PC-9 (cell line): ENCODE measurements at regions not wholly inside any gene's neighbourhood (a gene's known extent, or its start where the extent isn't known, plus 50 kb on each side); places are given as distances from the start of the nearest gene placed in this dataset.

Source experiments
- BruUV-seq: library from RNA; stranded (reverse); fragments of 400-500 nt; replicated peaks from 2 replicates; lab custom pipeline; 2021; lab: Mats Ljungman, UMichigan
- CTCF ChIA-PET: fragments of 300-600 bp; sonication (Branson Sonifier 250); formaldehyde crosslinking; loops from one replicate; lab custom pipeline; 2022; ENCODE audit warnings: antibody characterized with exemption; lab: Charles Lee
- POLR2A ChIA-PET: fragments of 300-600 bp; sonication (Branson Sonifier 250); formaldehyde crosslinking; loops from one replicate; lab custom pipeline; 2022; ENCODE audit warnings: antibody characterized with exemption; ENCODE audit not compliant: unreplicated experiment; lab: Charles Lee
- DNase-seq, 2 experiments: peaks; one replicate each; pipeline versions ENCODE4 v3.0.0 to v3.0.0-alpha.2; 2015 to 2022; ENCODE audit warnings: mixed read lengths in 1 of 2
- H2AFZ ChIP-seq: fragments of 200-600 bp; sonication (generic); 2 replicates; pipeline ENCODE4 v1.8.1; 2017; ENCODE audit warnings: antibody characterized with exemption
- H3F3A ChIP-seq: fragments of 200-600 bp; sonication (generic); 2 replicates; pipeline ENCODE4 v1.8.1; 2017; ENCODE audit warnings: antibody characterized with exemption, mild to moderate bottlenecking, low read depth; ENCODE audit not compliant: insufficient read depth
- H3K27ac ChIP-seq: fragments of 200-600 bp; sonication (generic); 2 replicates; pipeline ENCODE4 v1.6.1; 2016; ENCODE audit warnings: mixed run types
- H3K27me3 ChIP-seq: fragments of 200-600 bp; sonication (generic); 2 replicates; pipeline ENCODE4 v1.6.1; 2016; ENCODE audit warnings: low read depth, mixed run types; ENCODE audit not compliant: insufficient read depth
- H3K36me3 ChIP-seq: fragments of 200-600 bp; sonication (generic); 2 replicates; pipeline ENCODE4 v1.6.1; 2016; ENCODE audit warnings: low read depth, mixed run types
- H3K4me1 ChIP-seq: fragments of 200-600 bp; sonication (generic); replicated peaks from 2 replicates; pipeline ENCODE4 v1.6.1; 2016; ENCODE audit warnings: mixed run types; ENCODE audit not compliant: insufficient read depth
- H3K4me2 ChIP-seq: fragments of 200-600 bp; sonication (generic); 2 replicates; pipeline ENCODE4 v1.6.1; 2017; ENCODE audit warnings: mixed run types
- H3K4me3 ChIP-seq: fragments of 200-600 bp; sonication (generic); 2 replicates; pipeline ENCODE4 v1.6.1; 2016; ENCODE audit warnings: mixed run types
- H3K79me2 ChIP-seq: fragments of 200-600 bp; sonication (generic); 2 replicates; pipeline ENCODE4 v1.6.1; 2017; ENCODE audit warnings: low read depth, mixed run types
- H3K9me2 ChIP-seq: fragments of 200-600 bp; sonication (generic); 2 replicates; pipeline ENCODE4 v1.8.1; 2017; ENCODE audit warnings: mild to moderate bottlenecking; ENCODE audit not compliant: insufficient read depth
- H3K9me3 ChIP-seq: fragments of 200-600 bp; sonication (generic); 2 replicates; pipeline ENCODE4 v1.8.1; 2016; ENCODE audit warnings: low read depth; ENCODE audit not compliant: insufficient read depth
- H4K20me1 ChIP-seq: fragments of 200-600 bp; sonication (generic); 2 replicates; pipeline ENCODE4 v1.8.1; 2017; ENCODE audit not compliant: insufficient read depth
- CTCF ChIP-seq: fragments of 200-600 bp; sonication (generic); conservative IDR thresholded peaks from 2 replicates; pipeline ENCODE4 v1.6.1; 2017; ENCODE audit warnings: mixed run types, antibody characterized with exemption, mild to moderate bottlenecking, moderate library complexity
- EZH2 ChIP-seq: fragments of 200-600 bp; sonication (generic); IDR thresholded peaks from 2 replicates; pipeline ENCODE4 v1.8.0; 2017; ENCODE audit warnings: antibody characterized with exemption, low read depth
- intact Hi-C: fragments of 100-400 bp; cut with micrococcal nuclease; formaldehyde crosslinking; loops from one replicate; pipeline ENCODE4 v1.10.0; 2022; ENCODE audit not compliant: unreplicated experiment

GRCh38 chrX:79568309-79568708 is 201.2 kb upstream of the ITM2A start:
- H3K4me3 ChIP-seq, result no peak overlapping the region
- H3K4me2 ChIP-seq, result no peak overlapping the region
- H3F3A ChIP-seq, result no peaks in the 10 kb centered on the region
- BruUV-seq, result no TSS peak
- H3K4me1 ChIP-seq, result no peaks in the 10 kb centered on the region
- no peak for TF ChIP-seq EZH2
- TF ChIP-seq CTCF, result no peak
- ChIA-PET POLR2A (no interaction called here), CTCF (no interaction called here)
- H2AFZ ChIP-seq, result no peak overlapping the region
- intact Hi-C loops, result no loop called here
- no peak for DNase-seq
- no peaks in the 10 kb centered on the region for H3K27me3 ChIP-seq
- no peaks in the 10 kb centered on the region for H3K9me3 ChIP-seq
- H3K27ac ChIP-seq, result no peak overlapping the region
- no peaks in the 10 kb centered on the region for H3K36me3 ChIP-seq
- H3K79me2 ChIP-seq, result no peaks in the 10 kb centered on the region
- no peaks in the 10 kb centered on the region for H3K9me2 ChIP-seq
- H4K20me1 ChIP-seq, result no peaks in the 10 kb centered on the region

- Histone ChIP-seq H3K79me2 (no peaks in the 10 kb centered on the region), H3K4me1 (no peaks in the 10 kb centered on the region), H3K9me3 (no peaks in the 10 kb centered on the region), H3K36me3 (no peaks in the 10 kb centered on the region), H3K27ac (no peak overlapping the region), H4K20me1 (no peaks in the 10 kb centered on the region), H3K27me3 (no peaks in the 10 kb centered on the region), H3K9me2 (no peaks in the 10 kb centered on the region), H3K4me2 (no peak overlapping the region), H3K4me3 (no peak overlapping the region), H3F3A (no peaks in the 10 kb centered on the region), H2AFZ (no peak overlapping the region)
- intact Hi-C loops, result no loop called here
- ChIA-PET POLR2A (no interaction called here), CTCF (no interaction called here)
- BruUV-seq, result no TSS peak
- no peak for TF ChIP-seq EZH2
- TF ChIP-seq CTCF, result no peak
- no peak for DNase-seq
Observed at GRCh38 chrX:79564362-79564761, 197.2 kb upstream of the ITM2A start.

GRCh38 chrX:79559290-79559689 is 192.2 kb upstream of the ITM2A start:
- no peaks in the 10 kb centered on the region for H3K9me2 ChIP-seq
- TF ChIP-seq CTCF (no peak), EZH2 (no peak)
- DNase-seq, result no peak
- no peaks in the 10 kb centered on the region for H3F3A ChIP-seq
- ChIA-PET CTCF (no interaction called here), POLR2A (no interaction called here)
- no peaks in the 10 kb centered on the region for H3K79me2 ChIP-seq
- intact Hi-C loops, result no loop called here
- H3K27me3 ChIP-seq, result no peaks in the 10 kb centered on the region
- no peak overlapping the region for H3K4me3 ChIP-seq
- no peak overlapping the region for H3K27ac ChIP-seq
- no peak overlapping the region for H2AFZ ChIP-seq
- H3K4me2 ChIP-seq, result no peak overlapping the region
- no TSS peak for BruUV-seq
- no peaks in the 10 kb centered on the region for H3K36me3 ChIP-seq
- no peaks in the 10 kb centered on the region for H3K9me3 ChIP-seq
- H3K4me1 ChIP-seq, result no peaks in the 10 kb centered on the region
- H4K20me1 ChIP-seq, result no peaks in the 10 kb centered on the region
